HL-60/S4 (cell line): ENCODE measurements at regions not wholly inside any gene's neighbourhood (a gene's known extent, or its start where the extent isn't known, plus 50 kb on each side); places are given as distances from the start of the nearest gene placed in this dataset.

ENCODE experiments used
- in situ Hi-C: fragments of 300-500 bp; cut with MboI; formaldehyde crosslinking; loops from 2 replicates; pipeline ENCODE4 v1.14.3; 2022; ENCODE audit warnings: low sequenced_read_pairs

- in situ Hi-C loops: no loop called here
These were observed 133.4 kb upstream of the SMAD1 start for GRCh38 chr4:145348291-145348690.

- in situ Hi-C loops: no loop called here
These were observed 134.0 kb upstream of the SMAD1 start for GRCh38 chr4:145347684-145348083.

- in situ Hi-C loops: no loop called here
These were observed 135.6 kb upstream of the SMAD1 start for GRCh38 chr4:145346081-145346480.

- in situ Hi-C loops: no loop called here
These were observed 136.3 kb upstream of the SMAD1 start for GRCh38 chr4:145345401-145345800.

GRCh38 chr4:145341381-145341780 lies 140.3 kb upstream of the SMAD1 start:
- in situ Hi-C loops: no loop called here

- in situ Hi-C loops: no loop called here
These were observed 141.5 kb upstream of the SMAD1 start for GRCh38 chr4:145340071-145340675.

- in situ Hi-C loops: no loop called here
These were observed 142.5 kb upstream of the SMAD1 start for GRCh38 chr4:145339075-145339725.

GRCh38 chr4:145338568-145338967 lies 143.1 kb upstream of the SMAD1 start:
- in situ Hi-C loops: no loop called here

GRCh38 chr4:145337391-145337790 lies 144.3 kb upstream of the SMAD1 start:
- in situ Hi-C loops: no loop called here

- in situ Hi-C loops: no loop called here
These were observed 147.9 kb upstream of the SMAD1 start for GRCh38 chr4:145333786-145334185.

GRCh38 chr4:145326491-145326890 lies 146.1 kb upstream of the OTUD4 start:
- in situ Hi-C loops: no loop called here

GRCh38 chr4:145324161-145324560 lies 143.8 kb upstream of the OTUD4 start:
- in situ Hi-C loops: no loop called here

- in situ Hi-C loops: no loop called here
These were observed 139.9 kb upstream of the OTUD4 start for GRCh38 chr4:145320294-145320693.

GRCh38 chr4:145319751-145320150 lies 139.4 kb upstream of the OTUD4 start:
- in situ Hi-C loops: no loop called here

GRCh38 chr4:145316897-145317574 lies 136.6 kb upstream of the OTUD4 start:
- in situ Hi-C loops: no loop called here

GRCh38 chr4:145315811-145316225 lies 135.4 kb upstream of the OTUD4 start:
- in situ Hi-C loops: no loop called here

GRCh38 chr4:145308598-145308997 lies 128.2 kb upstream of the OTUD4 start:
- in situ Hi-C loops: no loop called here

- in situ Hi-C loops: no loop called here
These were observed 127.5 kb upstream of the OTUD4 start for GRCh38 chr4:145307763-145308430.

- in situ Hi-C loops: no loop called here
These were observed 126.7 kb upstream of the OTUD4 start for GRCh38 chr4:145307120-145307519.

GRCh38 chr4:145302725-145303124 lies 122.3 kb upstream of the OTUD4 start:
- in situ Hi-C loops: no loop called here

- in situ Hi-C loops: no loop called here
These were observed 121.1 kb upstream of the OTUD4 start for GRCh38 chr4:145301386-145302080.
